ENCODE measurements at regions not wholly inside any gene's neighbourhood (a gene's known extent, or its start where the extent isn't known, plus 50 kb on each side); places are given as distances from the start of the nearest gene placed in this dataset.

GRCh38 chr16:29151317-29151716, 166.5 kb downstream of the LAT start:
- TF ChIP-seq CTCF (IDR thresholded peaks at IDR 0.05), result no peak

- TF ChIP-seq CTCF (IDR thresholded peaks at IDR 0.05), result no peak
Measured at GRCh38 chr16:29148867-29149272, 164.0 kb downstream of the LAT start.

GRCh38 chr16:29148131-29148691, 163.4 kb downstream of the LAT start:
- no peak for TF ChIP-seq CTCF (IDR thresholded peaks at IDR 0.05)

- no peak for TF ChIP-seq CTCF (IDR thresholded peaks at IDR 0.05)
Measured at GRCh38 chr16:29146266-29146665, 161.4 kb downstream of the LAT start.

GRCh38 chr16:29141586-29142324, 156.9 kb downstream of the LAT start:
- TF ChIP-seq CTCF (IDR thresholded peaks at IDR 0.05), result no peak

- TF ChIP-seq CTCF (IDR thresholded peaks at IDR 0.05), result no peak
Measured at GRCh38 chr16:29139261-29139802, 154.5 kb downstream of the LAT start.

GRCh38 chr16:29126616-29127015, 141.8 kb downstream of the LAT start:
- TF ChIP-seq CTCF (IDR thresholded peaks at IDR 0.05), result no peak
